ENCODE measurements at regions not wholly inside any gene's neighbourhood (a gene's known extent, or its start where the extent isn't known, plus 50 kb on each side); places are given as distances from the start of the nearest gene placed in this dataset.

DNA sequence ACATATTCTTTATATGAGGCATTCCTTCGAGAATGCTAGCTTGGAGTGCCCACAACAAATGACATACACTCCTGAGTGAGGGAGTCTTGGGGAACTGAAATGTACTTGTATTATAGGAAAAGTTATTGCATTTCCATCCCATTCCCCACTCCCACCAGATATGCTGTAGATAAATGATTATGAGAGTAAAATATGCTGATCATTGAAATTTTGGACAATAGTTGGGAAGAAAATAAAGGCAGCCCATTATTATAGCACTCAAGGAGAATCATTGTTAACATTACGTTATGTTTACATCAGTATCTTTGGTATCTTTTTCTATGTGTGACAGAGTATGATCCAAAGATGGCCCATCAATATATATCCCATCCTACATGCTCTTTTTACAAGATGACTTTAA, 194.4 kb downstream of the GATA3 start:
- Histone ChIP-seq H3K27me3 (no peaks in the 10 kb centered on the region), H3K4me1 (no peaks in the 10 kb centered on the region), H3K9me3 (peaks cover 0 to 9% (median 0%) of the 10 kb centered on the region in 3 donors), H3K36me3 (no peaks in the 10 kb centered on the region), H3K4me3 (no peak overlapping the region), H3K27ac (no peak overlapping the region)
- intact Hi-C loops (cut with DNase I), result no loop called here
- DNase-seq, result no peak
- 70 to 76% methylated on average over 2 of the region's 2 CpGs for WGBS, 2 donors
- TF ChIP-seq, protein P1, sequence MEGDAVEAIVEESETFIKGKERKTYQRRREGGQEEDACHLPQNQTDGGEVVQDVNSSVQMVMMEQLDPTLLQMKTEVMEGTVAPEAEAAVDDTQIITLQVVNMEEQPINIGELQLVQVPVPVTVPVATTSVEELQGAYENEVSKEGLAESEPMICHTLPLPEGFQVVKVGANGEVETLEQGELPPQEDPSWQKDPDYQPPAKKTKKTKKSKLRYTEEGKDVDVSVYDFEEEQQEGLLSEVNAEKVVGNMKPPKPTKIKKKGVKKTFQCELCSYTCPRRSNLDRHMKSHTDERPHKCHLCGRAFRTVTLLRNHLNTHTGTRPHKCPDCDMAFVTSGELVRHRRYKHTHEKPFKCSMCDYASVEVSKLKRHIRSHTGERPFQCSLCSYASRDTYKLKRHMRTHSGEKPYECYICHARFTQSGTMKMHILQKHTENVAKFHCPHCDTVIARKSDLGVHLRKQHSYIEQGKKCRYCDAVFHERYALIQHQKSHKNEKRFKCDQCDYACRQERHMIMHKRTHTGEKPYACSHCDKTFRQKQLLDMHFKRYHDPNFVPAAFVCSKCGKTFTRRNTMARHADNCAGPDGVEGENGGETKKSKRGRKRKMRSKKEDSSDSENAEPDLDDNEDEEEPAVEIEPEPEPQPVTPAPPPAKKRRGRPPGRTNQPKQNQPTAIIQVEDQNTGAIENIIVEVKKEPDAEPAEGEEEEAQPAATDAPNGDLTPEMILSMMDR (IDR thresholded peaks at IDR 0.05), result no peak
- no peak for TF ChIP-seq POLR2A (IDR thresholded peaks at IDR 0.05)

DNA sequence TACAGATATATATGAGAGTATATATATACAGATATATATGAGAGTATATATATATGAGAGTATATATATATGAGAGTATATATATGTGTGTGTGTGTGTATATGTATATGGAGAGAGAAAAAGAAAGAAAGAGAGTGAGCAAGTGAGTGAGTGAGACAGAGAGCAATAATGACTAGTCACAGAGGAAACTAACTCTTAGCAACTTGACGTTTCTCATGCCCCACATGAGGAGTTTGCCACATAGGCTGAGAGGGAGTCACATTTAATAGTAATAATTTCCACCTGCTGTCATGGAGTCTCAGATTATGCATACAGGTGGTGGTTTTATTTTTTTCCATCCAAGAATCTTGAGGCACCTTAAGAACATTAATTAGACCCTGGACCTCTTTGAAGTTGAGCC, 199.9 kb downstream of the GATA3 start:
- H3K9me3 ChIP-seq, result no peaks in the 10 kb centered on the region
- no peak for DNase-seq
- peaks cover 0 to 12% (median 0%) of the 10 kb centered on the region in 4 donors for H3K27me3 ChIP-seq
- TF ChIP-seq POLR2A (IDR thresholded peaks at IDR 0.05), result no peak
- TF ChIP-seq, protein P1 (IDR thresholded peaks at IDR 0.05), result no peak
- intact Hi-C loops (cut with DNase I), result no loop called here
- no peaks in the 10 kb centered on the region for H3K36me3 ChIP-seq
- no peak overlapping the region for H3K4me3 ChIP-seq
- no peaks in the 10 kb centered on the region for H3K4me1 ChIP-seq
- no peak overlapping the region for H3K27ac ChIP-seq
- WGBS, 2 donors, result 56 to 66% methylated on average over 1 of the region's 1 CpG

DNA sequence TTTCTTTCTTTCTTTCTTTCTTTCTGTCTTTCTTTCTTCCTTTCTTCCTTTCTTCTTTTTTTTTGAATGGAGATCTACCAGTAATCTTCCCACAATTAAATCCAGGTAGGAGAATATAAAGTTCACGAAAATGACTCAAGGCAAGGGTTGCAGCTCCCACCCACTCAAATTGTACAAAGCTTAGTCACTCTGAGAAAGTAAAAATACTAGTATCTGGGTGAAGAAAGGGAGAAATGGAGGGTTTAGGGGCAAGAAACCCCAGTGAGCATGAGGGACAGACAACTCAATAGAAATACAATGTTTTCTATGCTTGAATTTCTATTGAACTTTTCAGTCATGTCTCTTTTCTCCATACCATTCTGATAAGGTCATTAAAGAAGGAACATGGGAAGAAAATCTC, 200.8 kb downstream of the GATA3 start:
- TF ChIP-seq POLR2A (IDR thresholded peaks at IDR 0.05), result no peak
- TF ChIP-seq, protein P1 (IDR thresholded peaks at IDR 0.05), result no peak
- DNase-seq, result no peak
- H3K27me3 ChIP-seq, result peaks cover 0 to 12% (median 0%) of the 10 kb centered on the region in 4 donors
- WGBS, 2 donors, result 50 to 83% methylated on average over 1 of the region's 1 CpG
- no peaks in the 10 kb centered on the region for H3K36me3 ChIP-seq
- no peaks in the 10 kb centered on the region for H3K9me3 ChIP-seq
- H3K27ac ChIP-seq, result no peak overlapping the region
- H3K4me1 ChIP-seq, result no peaks in the 10 kb centered on the region
- intact Hi-C loops (cut with DNase I), result no loop called here
- H3K4me3 ChIP-seq, result no peak overlapping the region

DNA sequence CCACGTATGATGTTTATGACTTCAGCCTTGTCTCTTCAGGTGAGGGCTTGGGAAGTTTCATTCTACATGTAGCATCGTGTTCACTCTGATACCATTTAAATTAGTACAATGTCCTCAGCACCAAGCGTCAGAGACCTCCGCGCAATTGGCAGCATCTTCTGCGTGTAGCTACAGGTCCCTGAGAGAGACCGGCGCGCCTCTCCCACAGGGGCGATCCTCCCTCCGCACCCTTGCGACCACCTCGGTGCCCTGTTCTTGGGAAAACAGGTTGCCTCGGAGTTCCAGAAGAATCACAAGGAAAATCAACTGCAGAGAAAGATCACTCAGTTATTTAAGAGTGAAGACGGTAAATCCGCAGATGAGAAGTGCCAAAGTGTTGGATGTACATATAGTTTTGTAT, 206.2 kb downstream of the GATA3 start:
- WGBS, 2 donors, result 84 to 90% methylated on average over 15 to 16 of the region's 16 CpGs
- Histone ChIP-seq H3K36me3 (no peaks in the 10 kb centered on the region), H3K9me3 (no peaks in the 10 kb centered on the region), H3K4me3 (no peak overlapping the region), H3K27ac (no peak overlapping the region), H3K4me1 (no peaks in the 10 kb centered on the region), H3K27me3 (peaks cover 0 to 35% (median 0%) of the 10 kb centered on the region in 4 donors)
- intact Hi-C loops (cut with DNase I), result no loop called here
- TF ChIP-seq, protein P1 (IDR thresholded peaks at IDR 0.05), result no peak
- no peak for DNase-seq

DNA sequence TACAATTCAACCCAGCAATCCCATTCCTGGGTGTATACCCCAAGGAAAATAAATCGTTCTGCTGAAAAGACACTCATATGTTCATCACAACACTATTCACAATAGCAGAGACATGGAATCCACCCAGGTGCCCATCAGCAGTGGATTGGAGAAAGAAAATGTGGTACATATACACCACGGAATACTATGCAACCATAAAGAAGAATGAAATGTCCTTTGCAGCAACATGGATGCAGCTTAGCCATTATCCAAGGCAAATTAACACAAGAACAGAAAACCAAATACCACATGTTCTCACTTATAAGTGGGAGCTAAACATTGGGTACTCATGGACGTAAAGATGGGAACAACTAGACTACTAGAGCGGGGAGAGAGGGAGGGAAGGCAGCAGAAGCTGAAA, 207.8 kb downstream of the GATA3 start:
- Histone ChIP-seq H3K9me3 (no peaks in the 10 kb centered on the region), H3K4me3 (no peak overlapping the region), H3K36me3 (no peaks in the 10 kb centered on the region), H3K27me3 (peaks cover 0 to 35% (median 0%) of the 10 kb centered on the region in 4 donors), H3K27ac (no peak overlapping the region), H3K4me1 (no peaks in the 10 kb centered on the region)
- intact Hi-C loops (cut with DNase I), result no loop called here
- TF ChIP-seq POLR2A (IDR thresholded peaks at IDR 0.05), result no peak
- TF ChIP-seq, protein P1 (IDR thresholded peaks at IDR 0.05), result no peak
- DNase-seq, result no peak
- 81 to 91% methylated on average over 4 of the region's 4 CpGs for WGBS, 2 donors

Measured in esophagus squamous epithelium (tissue), 5 donors.